ENCODE measurements at regions not wholly inside any gene's neighbourhood (a gene's known extent, or its start where the extent isn't known, plus 50 kb on each side); places are given as distances from the start of the nearest gene placed in this dataset.
"Not testable (repeated sequence)": the region's sequence is repeated elsewhere in the genome, so short reads cannot be mapped to it uniquely, and the experiment has no call there.

DNA sequence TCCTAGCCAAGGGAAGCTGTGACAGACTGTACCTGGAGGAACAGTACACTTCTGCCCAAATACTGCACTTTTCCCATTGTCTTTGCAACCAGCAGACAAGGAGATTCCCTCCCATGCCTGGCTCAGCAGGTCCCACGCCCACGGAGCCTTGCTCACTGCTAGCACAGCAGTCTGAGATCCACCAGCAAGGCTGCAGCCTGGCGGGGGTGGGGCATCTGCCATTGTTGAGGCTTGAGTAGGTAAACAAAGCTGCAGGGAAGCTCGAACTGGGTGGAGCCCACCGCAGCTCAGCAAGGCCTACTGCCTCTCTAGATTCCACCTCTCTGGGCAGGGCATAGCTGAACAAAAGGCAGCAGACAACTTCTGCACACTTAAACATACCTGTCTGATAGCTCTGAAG, 268.9 kb downstream of the OSR1 start:
- DNase-seq, result not testable (repeated sequence)

DNA sequence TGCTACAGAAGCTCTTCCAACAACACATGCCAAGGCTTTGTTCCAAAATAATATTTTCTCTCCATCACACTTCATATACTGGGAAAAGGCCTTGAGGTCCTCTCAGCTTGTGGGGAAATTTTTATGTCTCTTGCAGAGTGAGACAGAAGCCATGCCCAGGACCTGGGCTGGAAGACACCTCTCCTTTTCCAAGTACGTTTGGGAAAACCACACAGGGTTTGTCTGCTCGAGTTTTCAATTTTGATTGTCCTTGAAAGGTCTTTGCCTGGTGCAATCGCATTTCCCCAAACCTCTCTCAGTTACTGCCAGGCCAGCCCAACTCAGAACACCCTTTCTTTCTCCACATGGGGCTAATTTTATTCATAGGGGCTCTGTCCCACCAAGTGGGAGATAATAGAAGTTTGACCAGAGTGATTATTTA, 272.2 kb downstream of the OSR1 start:
- no peak for DNase-seq

DNA sequence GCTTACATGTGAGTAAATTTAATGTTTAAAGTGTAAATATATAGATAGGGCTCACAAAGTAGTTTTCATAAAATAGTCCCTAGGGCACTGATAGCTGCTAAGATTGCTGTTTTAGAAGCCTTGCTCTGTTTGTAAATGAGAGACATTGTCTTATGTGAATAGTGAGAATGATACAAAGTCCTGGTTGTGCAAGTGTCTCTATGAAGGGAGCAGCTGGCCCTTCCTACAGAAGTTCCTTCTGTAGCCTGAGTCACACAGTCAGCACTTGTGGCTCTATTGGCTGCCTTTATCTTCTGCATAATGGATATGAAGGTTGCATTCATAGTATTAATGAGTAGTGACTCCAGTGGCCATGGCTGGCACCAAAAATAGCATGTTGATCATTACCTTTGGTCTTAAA, 279.7 kb downstream of the OSR1 start:
- DNase-seq, result no peak

DNA sequence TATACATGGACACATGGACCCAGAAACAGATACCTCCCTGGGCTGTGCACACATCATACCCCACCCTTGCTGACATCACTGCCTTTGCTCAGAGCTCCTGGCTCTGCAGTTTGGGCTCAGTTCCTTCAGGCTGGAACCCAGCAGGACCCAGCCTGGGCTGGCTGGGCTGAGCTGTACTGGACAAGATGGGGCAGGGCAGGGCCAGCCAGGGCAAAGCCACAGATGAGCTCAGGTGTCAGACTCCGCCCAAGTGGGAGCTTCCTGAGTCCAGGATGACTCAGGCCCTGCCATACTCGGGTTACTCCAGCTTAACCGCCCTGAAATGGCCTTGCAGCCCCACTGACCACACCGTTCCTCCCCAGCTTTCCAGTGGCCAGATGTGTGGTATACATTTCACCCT, 284.9 kb downstream of the OSR1 start:
- peak; percentile 88 for DNase-seq

DNA sequence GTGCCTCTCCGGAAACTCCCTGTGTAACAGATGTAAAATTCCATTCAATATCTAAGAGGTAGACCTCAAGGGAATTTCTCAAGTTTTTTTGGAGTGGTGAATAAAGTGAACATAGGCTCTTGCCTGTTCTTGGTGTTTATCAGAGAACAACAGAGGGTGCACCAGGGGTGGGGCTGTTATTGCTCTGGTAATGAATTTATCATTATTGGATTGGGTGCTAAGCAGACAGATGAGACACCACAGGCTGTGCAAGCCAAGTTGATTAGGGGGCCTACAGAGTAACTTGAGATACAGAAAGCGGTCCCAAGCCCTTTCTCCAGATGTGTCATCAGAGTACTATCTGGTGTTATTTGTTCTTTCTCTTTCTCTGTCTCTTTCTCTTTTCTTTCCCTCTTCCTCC, 286.3 kb downstream of the OSR1 start:
- DNase-seq, result no peak

DNA sequence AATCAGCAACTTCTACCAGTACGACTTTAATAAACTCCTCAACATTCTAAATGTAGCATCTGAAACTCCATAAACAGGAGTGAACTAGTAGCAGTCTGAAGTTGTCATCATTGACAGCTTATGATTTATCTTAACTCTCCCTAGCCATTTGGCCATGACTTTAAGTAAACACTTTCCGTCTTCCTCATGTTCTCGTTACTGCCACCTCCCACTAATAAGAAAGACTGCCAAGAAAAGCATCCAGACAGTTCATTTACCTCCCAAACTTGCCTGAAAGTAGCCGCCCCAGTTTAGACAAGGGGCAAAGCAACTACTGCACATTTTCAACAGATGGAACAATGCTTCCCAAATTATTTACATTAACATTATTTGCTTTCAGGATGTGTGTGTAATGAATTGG, 287.5 kb downstream of the OSR1 start:
- no peak for DNase-seq

DNA sequence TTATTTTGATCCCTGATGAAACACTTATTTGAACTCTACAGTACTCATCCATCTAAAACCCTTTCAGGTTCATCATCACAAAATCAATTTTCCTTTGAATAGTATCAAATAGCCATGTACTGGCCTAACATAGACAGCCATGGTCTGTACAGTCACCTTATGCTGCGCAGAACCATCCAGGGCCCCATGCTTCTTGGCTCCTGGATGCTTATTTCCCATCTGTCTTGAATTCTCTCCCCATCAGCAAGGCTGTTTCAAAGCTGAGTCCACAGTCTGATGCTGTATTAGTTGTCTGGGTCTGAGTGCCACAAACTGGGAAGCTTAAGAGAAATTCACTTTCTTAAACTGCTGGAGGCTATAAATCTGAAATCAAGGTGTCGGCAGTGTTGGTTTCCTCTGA, 290.2 kb downstream of the OSR1 start:
- no peak for DNase-seq

DNA sequence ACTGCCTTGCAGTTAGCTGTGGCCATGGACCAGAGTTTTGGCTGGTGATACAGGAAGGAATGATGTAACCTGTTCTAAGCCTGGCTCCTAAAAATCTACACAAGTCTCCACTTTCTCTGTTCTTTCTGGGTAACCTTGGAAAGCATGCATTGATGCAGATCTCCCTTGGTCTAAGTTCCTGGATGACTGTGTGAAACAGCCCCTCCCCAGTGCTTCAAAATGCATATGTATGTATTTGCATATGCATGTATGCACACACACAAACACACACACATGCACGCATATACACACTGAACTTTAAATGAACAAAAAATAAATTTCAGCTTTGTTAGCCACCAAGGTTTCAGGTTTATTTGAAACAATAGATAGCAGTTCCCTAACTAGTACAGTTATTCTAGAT, 296.1 kb downstream of the OSR1 start:
- DNase-seq, result no peak

DNA sequence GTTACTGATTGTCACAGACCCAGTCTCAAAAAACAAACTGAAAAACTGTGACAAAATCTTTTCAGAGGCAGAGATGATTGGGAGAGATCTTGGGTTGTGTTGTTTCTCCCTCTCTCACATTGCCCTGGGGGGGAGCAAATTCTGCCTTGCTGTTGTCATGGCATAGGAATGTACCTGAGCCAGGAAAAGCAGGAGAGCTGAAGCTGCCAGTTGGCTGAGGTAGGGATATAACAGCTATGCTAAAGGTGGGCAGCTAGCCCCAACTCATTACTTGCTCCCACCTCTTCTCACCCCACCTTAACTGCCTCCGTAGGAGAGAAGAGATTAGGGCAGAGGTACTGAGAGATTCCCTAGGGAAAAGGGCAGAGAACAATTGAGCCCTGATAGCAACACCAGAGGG, 299.3 kb downstream of the OSR1 start:
- DNase-seq, result peak; percentile 96

DNA sequence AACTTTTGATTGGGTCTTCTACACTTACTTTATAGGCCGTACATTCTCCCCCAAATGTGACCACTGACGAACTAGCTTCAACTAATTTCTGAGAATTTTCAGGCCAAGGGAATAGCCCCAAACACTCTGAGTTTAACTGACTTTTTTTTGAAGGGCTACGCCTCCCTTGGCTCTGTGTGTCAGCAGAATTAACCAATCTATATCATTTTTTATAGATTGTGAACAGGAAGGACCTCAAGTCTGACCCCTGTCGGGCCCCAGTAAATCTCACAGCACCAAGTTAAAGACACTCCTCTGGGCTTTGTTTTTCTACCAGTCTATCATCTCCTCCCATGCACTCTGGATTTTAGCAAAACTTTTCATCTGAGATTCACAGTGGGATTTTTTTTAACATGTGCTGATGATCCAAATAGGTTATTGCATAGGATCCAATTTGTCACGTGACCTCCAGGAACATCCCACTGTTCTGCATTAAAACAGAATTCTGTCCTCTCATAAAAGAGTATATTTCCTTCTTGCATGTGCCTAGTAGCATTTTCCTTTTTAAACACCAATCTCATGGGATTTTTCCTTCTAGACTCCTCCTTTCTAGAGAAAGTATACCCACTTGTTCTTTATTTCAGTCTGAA, 307.1 kb downstream of the OSR1 start:
- no peak for DNase-seq

DNA sequence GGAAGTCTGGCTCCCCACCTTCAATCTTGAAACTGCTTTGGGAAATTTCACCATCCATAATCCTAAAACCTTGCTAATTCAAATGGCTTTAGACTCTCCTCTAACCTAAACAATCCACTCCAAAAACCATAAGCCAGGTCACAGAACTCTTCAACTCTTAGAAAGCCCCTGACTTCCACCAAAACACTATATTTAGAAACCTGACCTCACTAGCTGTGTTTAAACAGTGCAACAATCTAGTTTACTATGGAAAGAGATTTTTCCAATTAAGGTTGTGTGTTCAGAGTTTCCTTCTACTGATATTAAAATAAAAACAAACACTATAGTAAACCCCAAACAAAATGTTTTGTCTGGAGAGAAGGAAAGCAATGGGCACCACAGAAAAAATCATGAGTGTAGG, 308.1 kb downstream of the OSR1 start:
- no peak for DNase-seq

DNA sequence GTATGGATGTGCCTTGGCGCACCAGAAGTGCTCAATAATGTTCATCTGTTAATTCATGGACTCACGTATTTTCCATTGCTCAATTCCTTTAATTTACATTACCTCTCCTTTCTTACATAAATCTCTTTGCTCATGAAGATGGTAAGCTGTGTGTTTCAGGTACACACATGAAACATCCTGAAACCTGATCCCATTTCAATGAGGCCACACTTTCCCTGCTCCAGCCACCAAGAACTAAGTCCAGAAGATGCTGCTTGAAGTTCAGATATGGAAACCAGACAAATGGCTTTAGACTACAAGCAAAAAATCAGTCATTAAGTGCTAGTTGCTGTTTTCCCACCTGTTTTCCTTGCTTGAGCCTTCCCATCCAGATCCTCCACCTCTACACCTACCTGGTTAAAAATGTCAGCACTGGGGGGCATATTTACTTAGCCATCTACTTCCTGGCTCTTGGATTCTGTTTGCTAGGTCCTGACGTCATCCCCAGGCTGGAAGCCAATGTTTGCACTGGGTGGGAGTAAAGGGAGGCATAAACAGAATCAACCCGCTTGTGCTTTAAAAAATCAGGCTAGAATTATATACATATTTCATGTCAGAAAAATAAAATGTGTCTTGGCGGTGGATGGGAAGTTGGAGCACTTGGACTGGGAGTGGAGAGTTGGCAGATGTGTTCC, 309.7 kb downstream of the OSR1 start:
- DNase-seq, result no peak

DNA sequence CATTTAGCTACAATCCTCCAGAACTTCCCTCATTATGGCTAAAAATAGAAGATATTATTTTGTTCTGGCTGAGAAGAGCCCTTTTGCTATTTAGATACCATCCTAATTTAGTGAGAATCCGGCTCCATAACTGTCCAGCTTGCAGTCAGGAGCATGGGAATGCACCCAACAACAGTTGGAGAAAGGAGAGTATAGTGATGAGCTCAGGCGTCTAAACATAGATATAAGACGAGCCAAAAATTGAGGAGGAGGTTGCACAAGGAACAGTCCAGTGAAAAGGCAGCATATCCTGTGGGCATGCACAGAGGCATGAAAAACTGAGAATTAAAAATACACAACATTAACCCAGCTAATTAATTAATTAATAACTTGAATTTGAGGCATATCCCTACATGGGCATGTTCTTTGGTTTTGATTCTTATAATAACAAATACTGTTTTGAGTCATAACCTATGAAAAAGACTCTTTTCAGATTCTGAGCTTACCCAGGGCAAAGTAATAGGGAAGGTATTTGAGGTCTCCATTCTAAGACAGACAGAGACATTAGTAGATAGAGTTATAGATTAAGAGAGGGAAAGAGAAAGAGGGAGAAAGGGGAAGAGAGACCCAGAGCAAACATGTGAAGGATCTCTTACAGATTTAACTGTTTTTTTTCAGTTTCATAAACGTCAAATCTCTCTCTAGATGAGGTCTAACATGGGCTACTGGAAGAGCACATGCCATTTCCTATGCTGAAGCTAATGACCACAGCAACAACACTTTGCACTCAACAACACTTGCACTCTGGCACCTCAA, 311.2 kb downstream of the OSR1 start:
- no peak for DNase-seq

DNA sequence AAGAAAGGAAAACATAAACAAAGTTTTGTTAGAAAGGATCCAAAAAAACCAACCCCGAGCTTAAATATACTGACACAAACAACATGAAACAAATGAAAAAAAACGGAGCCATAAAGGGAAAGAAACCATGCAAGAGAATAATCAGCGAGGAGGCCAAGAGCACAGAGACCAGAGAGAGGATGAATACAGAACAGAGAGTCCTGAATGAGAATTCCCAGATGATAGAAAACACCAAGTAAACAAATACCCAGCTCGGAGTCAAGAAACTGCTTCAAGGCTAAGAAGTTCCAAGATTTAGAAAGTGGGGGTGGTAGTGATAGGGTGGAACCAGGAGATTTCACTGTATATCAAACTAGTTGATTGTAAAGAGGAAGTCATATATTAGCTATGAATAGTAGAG, 313.3 kb downstream of the OSR1 start:
- DNase-seq, result no peak

DNA sequence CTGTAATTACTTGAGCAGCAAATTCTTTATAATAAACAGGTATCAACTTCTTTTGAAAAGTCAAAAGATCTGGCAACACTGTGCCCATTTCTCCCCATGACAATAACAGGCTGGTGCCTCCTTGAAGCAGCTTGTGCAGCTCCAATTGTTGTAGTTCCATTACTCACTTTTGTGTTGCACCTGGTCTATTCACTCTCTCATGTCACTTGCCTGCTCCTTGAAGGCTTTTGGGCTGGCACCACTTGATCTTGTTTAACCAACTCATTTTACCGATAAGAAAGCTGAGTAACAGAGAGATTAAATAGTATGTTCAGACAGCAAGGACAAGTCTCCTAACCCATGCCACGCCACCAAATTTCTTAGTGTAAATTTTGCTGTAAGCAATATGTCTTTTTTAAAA, 314.5 kb downstream of the OSR1 start:
- DNase-seq, result no peak

DNA sequence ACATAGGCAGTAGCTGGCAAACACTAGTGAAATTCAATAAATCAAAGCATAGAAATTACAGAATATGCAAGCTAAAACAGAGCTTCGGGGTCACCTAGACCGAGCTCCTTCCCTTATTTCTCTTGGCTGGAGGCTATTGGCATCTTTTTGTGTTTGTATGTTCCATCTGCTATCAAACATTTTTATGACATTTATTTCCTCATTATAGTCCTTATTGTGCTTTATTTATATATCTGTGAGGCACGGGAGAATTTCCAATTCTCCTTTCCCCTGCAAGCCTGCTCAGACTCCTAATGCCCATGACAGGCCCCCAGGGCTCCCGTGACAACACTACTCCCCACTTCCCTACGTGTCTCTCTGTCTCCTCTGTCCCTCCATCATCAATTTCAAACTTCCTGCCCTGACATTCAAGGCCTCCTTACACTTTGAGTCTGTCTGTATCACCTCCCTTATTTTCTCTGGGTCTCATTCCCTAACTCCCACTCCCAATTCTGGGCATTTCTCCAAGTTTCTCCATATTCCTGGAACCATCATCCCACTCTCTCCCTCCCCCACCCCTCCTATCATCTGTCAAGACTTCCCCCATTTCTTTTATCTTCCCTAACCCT, 316.9 kb downstream of the OSR1 start:
- no peak for DNase-seq

DNA sequence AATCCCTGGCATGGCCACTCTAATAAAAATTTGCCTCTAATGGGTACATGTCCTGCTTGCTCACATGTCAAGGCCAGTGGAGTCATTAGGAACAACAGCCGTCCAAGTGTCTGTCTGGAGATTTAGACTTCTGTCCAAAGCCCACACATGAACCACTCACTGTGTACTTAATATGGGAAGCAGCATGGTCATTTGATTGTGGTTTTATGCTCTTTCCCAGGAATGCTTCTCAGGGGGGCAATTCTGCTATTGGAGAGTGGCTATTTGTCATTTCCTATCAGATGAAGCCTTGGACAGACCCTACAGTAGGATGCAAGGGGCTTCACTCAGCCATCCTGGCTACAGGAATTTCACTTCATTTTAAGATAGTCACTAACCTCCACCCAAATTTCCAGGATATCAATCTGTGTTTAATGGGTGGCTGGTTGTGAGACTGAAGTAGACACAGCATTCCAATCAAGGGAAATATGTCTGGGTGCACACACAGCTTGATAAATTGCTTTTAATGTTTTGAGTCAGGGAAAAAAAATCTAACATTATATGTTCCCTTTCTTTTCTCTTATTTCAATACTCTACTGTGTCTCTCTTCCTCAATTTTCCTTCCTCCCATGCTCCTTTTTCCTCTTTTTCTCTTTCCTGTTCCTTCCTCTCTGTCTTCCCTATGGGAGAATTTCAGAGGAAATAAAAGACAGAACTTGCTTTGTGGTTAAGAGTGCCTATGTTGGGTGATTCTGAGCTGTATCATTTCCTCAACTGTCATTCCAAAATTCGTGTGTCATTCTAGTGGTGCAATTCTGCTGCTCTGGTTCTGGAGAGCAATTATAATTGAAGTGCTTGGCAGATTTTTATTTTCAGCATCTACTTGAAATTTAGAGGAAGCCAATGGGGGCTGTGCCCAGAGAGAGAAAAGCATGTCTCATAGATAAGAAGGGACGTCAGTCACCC, 320.1 kb downstream of the OSR1 start:
- DNase-seq, result no peak

DNA sequence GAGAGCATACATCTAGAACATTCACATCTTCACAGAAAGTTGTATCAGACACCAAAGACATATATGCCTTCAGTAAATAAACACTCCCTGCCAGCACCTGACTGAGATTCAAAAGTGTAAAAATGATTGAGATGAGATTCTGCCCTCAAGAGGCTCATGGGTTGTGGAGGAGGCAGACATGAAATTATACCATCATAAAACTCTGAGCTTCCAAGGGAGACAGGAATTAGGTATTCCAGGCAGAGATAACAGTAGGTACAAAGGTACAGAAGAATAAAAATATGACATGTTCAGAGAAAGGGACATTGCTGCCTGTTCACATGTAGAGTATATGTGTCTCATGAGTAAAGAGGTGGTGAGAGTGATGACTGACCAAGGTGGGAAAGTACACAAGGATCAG, 322.3 kb downstream of the OSR1 start:
- DNase-seq, result no peak

DNA sequence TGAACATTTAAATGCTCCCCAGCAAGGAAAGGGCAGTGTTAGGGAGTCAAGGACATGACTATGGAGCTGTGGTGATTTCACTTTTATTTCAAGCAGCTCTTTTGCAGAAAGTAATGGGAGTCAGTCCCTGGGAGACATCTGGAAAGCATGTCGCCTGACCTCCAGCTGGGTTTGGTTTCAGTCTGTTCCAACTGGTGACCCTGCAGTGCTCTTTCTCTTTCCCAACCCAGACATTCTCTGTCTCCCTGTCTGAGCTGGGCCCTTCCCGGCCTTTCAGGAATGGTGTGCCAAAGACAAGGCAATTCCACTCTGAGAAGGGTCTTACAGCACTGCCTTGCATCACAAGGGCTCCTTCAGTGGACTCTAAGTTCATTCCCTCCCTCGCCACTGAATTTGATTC, 323.2 kb downstream of the OSR1 start:
- DNase-seq, result no peak

DNA sequence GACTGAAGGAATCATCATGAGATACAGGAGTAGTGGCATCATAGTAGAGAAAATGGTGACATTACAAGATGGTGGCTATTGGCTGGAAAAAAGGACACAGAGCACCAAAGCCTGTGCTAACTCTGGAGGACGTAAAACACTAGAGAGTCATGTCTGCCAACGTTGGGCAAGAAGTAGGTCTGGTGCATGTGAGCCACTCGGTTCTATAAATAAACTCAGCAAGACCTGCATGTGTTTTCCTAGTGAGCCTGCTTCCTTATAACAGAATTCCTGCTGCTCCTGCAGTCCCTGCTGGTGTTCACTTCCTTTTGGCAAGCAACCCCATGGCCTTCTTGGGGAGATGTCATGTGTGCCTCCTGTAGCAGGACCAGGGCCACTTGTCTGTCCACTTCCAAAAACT, 325.2 kb downstream of the OSR1 start:
- no peak for DNase-seq

DNA sequence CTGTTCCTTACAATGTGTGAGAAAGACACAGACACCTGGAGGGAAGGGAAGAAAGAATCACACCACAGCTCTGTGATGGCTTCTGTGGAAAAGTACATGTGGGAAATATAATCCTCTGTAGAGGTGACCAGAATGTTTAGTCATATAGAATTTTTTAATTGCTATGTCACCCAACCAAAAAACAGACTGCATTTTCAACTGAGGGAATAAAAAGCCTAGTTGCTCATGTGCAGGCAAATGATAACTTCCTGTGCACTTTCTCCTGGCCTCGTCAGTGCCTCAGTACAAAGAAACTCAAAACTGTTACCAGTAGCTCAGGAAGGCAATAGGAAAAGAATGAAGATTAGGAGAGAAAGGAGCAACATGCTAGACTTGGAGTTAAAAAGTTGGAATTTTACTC, 326.8 kb downstream of the OSR1 start:
- DNase-seq, result no peak

DNA sequence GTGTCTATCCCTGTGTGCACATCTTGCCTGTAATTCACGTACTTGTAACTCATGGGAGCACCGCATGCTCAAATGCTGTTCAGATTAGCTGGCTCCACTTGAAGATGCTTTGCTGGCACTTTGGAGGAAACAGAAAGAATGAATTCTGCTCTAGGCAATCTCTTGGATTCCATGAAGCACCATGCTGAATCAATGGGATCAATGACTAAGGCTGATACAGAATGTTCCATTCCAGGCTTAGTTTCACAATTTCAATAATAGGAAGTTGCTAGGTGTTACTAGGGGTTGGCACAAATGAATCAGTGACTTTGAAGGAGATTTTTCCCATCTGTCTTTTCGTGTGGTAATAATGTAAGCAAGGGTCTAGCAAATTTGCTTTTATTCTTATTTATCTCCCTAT, 328.8 kb downstream of the OSR1 start:
- no peak for DNase-seq
